CD4-positive, alpha-beta T cell (primary cell): ENCODE measurements at regions not wholly inside any gene's neighbourhood (a gene's known extent, or its start where the extent isn't known, plus 50 kb on each side); places are given as distances from the start of the nearest gene placed in this dataset.

ENCODE experiments used
- ATAC-seq: fragments of 200-7000 bp; cut with Tn5 transposase; one replicate; pipeline ENCODE4 v1.10.0; 2022; ENCODE audit warnings: mild to moderate bottlenecking; ENCODE audit not compliant: poor library complexity
- CTCF ChIA-PET: fragments of 350-600 bp; sonication (Branson Sonifier 250); formaldehyde crosslinking; loops from one replicate; lab custom pipeline; 2021; ENCODE audit warnings: antibody characterized with exemption, inconsistent platforms; lab: Charles Lee
- POLR2A ChIA-PET: fragments of 350-600 bp; sonication (Branson Sonifier 250); formaldehyde crosslinking; loops from one replicate; lab custom pipeline; 2021; ENCODE audit warnings: antibody characterized with exemption, inconsistent platforms; lab: Charles Lee
- DNase-seq, 14 experiments: peaks; one replicate each; pipeline ENCODE4 v3.0.0-alpha.2; 2013 to 2020; ENCODE audit warnings: mixed read lengths in 2 of 14
- H3K27ac ChIP-seq, 2 donors: one replicate each; pipeline versions ENCODE4 v1.5.1 to v1.7.0; 2013; ENCODE audit warnings: low read length in 2 of 2, low read depth in 1 of 2, mild to moderate bottlenecking in 1 of 2
- H3K27me3 ChIP-seq, 2 experiments: 1 replicate in 1 of 2; 2 replicates in 1 of 2; pipeline versions ENCODE4 v1.6.1 to v1.7.0; 2013; ENCODE audit warnings: low read length in 2 of 2, control low read depth in 1 of 2, mild to moderate bottlenecking in 1 of 2, moderate library complexity in 1 of 2; ENCODE audit not compliant: insufficient read depth in 2 of 2, control insufficient read depth in 1 of 2
- H3K36me3 ChIP-seq: one replicate; pipeline ENCODE4 v1.6.1; 2013; ENCODE audit warnings: low read length, control low read depth; ENCODE audit not compliant: insufficient read depth
- H3K4me1 ChIP-seq: one replicate; pipeline ENCODE4 v1.6.1; 2013; ENCODE audit warnings: low read length, control low read depth; ENCODE audit not compliant: insufficient read depth
- H3K4me3 ChIP-seq: one replicate; pipeline ENCODE4 v1.5.1; 2013; ENCODE audit warnings: mild to moderate bottlenecking, low read length, moderate library complexity
- H3K9me3 ChIP-seq, 2 experiments: 1 replicate in 1 of 2; 2 replicates in 1 of 2; pipeline versions ENCODE4 v1.6.1 to v1.7.0; 2013; ENCODE audit warnings: low read length in 2 of 2, mild to moderate bottlenecking in 2 of 2, control low read depth in 1 of 2, moderate library complexity in 1 of 2; ENCODE audit not compliant: control insufficient read depth in 1 of 2, insufficient read depth in 1 of 2
- H3K27ac Mint-ChIP-seq: one replicate; pipeline ENCODE4 v1.8.0; 2020; ENCODE audit warnings: mixed read lengths
- H3K27me3 Mint-ChIP-seq: one replicate; pipeline ENCODE4 v1.8.0; 2021; ENCODE audit warnings: mixed read lengths
- H3K36me3 Mint-ChIP-seq: one replicate; pipeline ENCODE4 v1.8.0; 2021; ENCODE audit warnings: low read depth, mixed read lengths
- H3K4me1 Mint-ChIP-seq: one replicate; pipeline ENCODE4 v1.8.0; 2021; ENCODE audit warnings: low read depth, mixed read lengths
- H3K4me3 Mint-ChIP-seq: one replicate; pipeline ENCODE4 v1.8.0; 2020; ENCODE audit warnings: mild to moderate bottlenecking, mixed read lengths
- H3K9me3 Mint-ChIP-seq: one replicate; pipeline ENCODE4 v1.8.0; 2020; ENCODE audit warnings: mixed read lengths
- intact Hi-C, 2 experiments: fragments of 100-400 bp; cut with DNase I in 1 of 2; cut with micrococcal nuclease in 1 of 2; formaldehyde crosslinking; loops; one replicate each; pipeline versions ENCODE4 v1.15.1 to v1.9.0; 2023 to 2025; cut with DNase I, micrococcal nuclease
- TF ChIP-seq, protein P1 (sequence below): fragments of 200-600 bp; IDR thresholded peaks from one replicate; pipeline ENCODE4 v1.8.0; 2022; ENCODE audit warnings: antibody characterized with exemption, mild to moderate bottlenecking

DNA sequence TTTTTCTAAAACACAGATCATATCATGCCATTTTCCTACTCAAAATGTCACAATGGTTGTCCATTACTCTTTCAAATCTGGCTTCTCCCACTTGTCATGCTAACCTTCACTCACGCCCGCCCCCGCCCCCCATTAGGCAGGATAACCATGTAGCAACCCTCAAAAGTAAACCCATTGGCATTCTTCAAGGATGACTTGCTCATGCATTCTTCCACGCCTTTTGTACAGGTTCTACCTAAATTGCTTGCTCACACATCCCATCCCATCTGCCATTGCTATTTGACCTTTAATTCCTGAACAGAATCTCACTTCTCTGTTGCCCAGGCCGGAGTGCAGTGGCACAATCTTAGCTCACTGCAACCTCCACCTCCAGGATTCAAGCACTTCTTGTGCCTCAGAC lies 389.3 kb downstream of the MCTP2 start:
- H3K4me3 Mint-ChIP-seq: no peak overlapping the region
- peaks cover 5% of the 10 kb centered on the region for H3K27me3 Mint-ChIP-seq
- no peaks in the 10 kb centered on the region for H3K36me3 Mint-ChIP-seq
- Histone ChIP-seq H3K27ac (no peak overlapping the region), H3K4me3 (no peak overlapping the region), H3K27me3 (peaks cover 0 to 2% of the 10 kb centered on the region in 2 experiments), H3K4me1 (no peaks in the 10 kb centered on the region), H3K9me3 (no peaks in the 10 kb centered on the region), H3K36me3 (no peaks in the 10 kb centered on the region)
- POLR2A ChIA-PET: no interaction called here
- H3K4me1 Mint-ChIP-seq: no peaks in the 10 kb centered on the region
- TF ChIP-seq, protein P1, sequence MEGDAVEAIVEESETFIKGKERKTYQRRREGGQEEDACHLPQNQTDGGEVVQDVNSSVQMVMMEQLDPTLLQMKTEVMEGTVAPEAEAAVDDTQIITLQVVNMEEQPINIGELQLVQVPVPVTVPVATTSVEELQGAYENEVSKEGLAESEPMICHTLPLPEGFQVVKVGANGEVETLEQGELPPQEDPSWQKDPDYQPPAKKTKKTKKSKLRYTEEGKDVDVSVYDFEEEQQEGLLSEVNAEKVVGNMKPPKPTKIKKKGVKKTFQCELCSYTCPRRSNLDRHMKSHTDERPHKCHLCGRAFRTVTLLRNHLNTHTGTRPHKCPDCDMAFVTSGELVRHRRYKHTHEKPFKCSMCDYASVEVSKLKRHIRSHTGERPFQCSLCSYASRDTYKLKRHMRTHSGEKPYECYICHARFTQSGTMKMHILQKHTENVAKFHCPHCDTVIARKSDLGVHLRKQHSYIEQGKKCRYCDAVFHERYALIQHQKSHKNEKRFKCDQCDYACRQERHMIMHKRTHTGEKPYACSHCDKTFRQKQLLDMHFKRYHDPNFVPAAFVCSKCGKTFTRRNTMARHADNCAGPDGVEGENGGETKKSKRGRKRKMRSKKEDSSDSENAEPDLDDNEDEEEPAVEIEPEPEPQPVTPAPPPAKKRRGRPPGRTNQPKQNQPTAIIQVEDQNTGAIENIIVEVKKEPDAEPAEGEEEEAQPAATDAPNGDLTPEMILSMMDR: no peak
- no peak overlapping the region for H3K27ac Mint-ChIP-seq
- ATAC-seq: no peak
- intact Hi-C loops: no loop called here
- no peaks in the 10 kb centered on the region for H3K9me3 Mint-ChIP-seq
- CTCF ChIA-PET: no interaction called here
- no peak for DNase-seq

GRCh38 chr15:94621736-94622135 lies 390.4 kb downstream of the MCTP2 start:
- ChIA-PET CTCF (no interaction called here), POLR2A (no interaction called here)
- H3K36me3 Mint-ChIP-seq: no peaks in the 10 kb centered on the region
- DNase-seq: no peak
- no peaks in the 10 kb centered on the region for H3K4me1 ChIP-seq
- H3K27me3 ChIP-seq: peaks cover 0 to 3% of the 10 kb centered on the region in 2 experiments
- no peak overlapping the region for H3K27ac ChIP-seq
- H3K4me3 Mint-ChIP-seq: no peak overlapping the region
- no peaks in the 10 kb centered on the region for H3K9me3 ChIP-seq
- ATAC-seq: no peak
- H3K4me1 Mint-ChIP-seq: no peaks in the 10 kb centered on the region
- H3K36me3 ChIP-seq: no peaks in the 10 kb centered on the region
- H3K27me3 Mint-ChIP-seq: peaks cover 5% of the 10 kb centered on the region
- intact Hi-C loops: no loop called here
- TF ChIP-seq, protein P1: no peak
- H3K4me3 ChIP-seq: no peak overlapping the region
- H3K27ac Mint-ChIP-seq: no peak overlapping the region
- no peaks in the 10 kb centered on the region for H3K9me3 Mint-ChIP-seq

DNA sequence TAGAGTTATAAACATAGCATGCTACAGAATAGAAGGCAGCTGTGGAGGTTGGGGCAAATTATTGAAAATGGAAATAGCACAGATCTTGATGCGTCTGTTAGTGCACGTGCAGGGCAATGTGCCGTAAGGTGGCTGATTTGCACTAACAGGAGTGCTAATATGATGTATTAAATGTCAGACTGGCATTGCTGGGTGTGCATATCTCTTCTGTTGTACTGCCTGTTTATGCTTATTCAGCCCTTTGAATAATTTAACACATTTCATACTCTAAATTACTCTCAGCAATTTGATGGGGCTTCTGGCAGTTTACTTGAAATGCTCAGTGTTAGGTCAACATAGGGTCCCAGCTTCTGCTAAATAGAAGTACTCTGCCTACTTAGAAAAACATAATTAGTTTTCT lies 395.6 kb downstream of the MCTP2 start:
- no peaks in the 10 kb centered on the region for H3K36me3 ChIP-seq
- H3K4me3 ChIP-seq: no peak overlapping the region
- H3K4me3 Mint-ChIP-seq: no peak overlapping the region
- intact Hi-C loops: no loop called here
- ATAC-seq (no peak), DNase-seq (no peak)
- H3K27ac Mint-ChIP-seq: no peak overlapping the region
- peaks cover 5% of the 10 kb centered on the region for H3K4me1 ChIP-seq
- H3K9me3 Mint-ChIP-seq: no peaks in the 10 kb centered on the region
- POLR2A ChIA-PET: no interaction called here
- no peak overlapping the region for H3K27ac ChIP-seq
- TF ChIP-seq, protein P1: no peak
- no peaks in the 10 kb centered on the region for H3K36me3 Mint-ChIP-seq
- H3K27me3 Mint-ChIP-seq: no peaks in the 10 kb centered on the region
- CTCF ChIA-PET: no interaction called here
- H3K4me1 Mint-ChIP-seq: no peaks in the 10 kb centered on the region
- peaks cover 0 to 3% of the 10 kb centered on the region in 2 experiments for H3K27me3 ChIP-seq
- H3K9me3 ChIP-seq: no peaks in the 10 kb centered on the region
